ENCODE measurements at regions not wholly inside any gene's neighbourhood (a gene's known extent, or its start where the extent isn't known, plus 50 kb on each side); places are given as distances from the start of the nearest gene placed in this dataset.

- peak; percentile 54 for DNase-seq (ENCODE audit: low spot score)
- TF ChIP-seq, protein P1, sequence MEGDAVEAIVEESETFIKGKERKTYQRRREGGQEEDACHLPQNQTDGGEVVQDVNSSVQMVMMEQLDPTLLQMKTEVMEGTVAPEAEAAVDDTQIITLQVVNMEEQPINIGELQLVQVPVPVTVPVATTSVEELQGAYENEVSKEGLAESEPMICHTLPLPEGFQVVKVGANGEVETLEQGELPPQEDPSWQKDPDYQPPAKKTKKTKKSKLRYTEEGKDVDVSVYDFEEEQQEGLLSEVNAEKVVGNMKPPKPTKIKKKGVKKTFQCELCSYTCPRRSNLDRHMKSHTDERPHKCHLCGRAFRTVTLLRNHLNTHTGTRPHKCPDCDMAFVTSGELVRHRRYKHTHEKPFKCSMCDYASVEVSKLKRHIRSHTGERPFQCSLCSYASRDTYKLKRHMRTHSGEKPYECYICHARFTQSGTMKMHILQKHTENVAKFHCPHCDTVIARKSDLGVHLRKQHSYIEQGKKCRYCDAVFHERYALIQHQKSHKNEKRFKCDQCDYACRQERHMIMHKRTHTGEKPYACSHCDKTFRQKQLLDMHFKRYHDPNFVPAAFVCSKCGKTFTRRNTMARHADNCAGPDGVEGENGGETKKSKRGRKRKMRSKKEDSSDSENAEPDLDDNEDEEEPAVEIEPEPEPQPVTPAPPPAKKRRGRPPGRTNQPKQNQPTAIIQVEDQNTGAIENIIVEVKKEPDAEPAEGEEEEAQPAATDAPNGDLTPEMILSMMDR (IDR thresholded peaks at IDR 0.05; ENCODE audit: extremely low read depth, insufficient read depth, missing control alignments): peak; percentile 65
- in situ Hi-C loops (cut with MboI; ENCODE audit: low pct_unique_long_range_greater_than_20kb, low sequenced_read_pairs, unreplicated experiment): no loop called here
Measured at GRCh38 chr18:70454704-70455322, 166.0 kb downstream of the SOCS6 start.

- TF ChIP-seq, protein P1 (IDR thresholded peaks at IDR 0.05; ENCODE audit: extremely low read depth, insufficient read depth, missing control alignments): no peak
- in situ Hi-C loops (cut with MboI; ENCODE audit: low pct_unique_long_range_greater_than_20kb, low sequenced_read_pairs, unreplicated experiment): no loop called here
- DNase-seq (ENCODE audit: low spot score): no peak
Measured at GRCh38 chr18:70453058-70453775, 164.4 kb downstream of the SOCS6 start.

GRCh38 chr18:70452501-70452900 is 163.7 kb downstream of the SOCS6 start:
- in situ Hi-C loops (cut with MboI; ENCODE audit: low pct_unique_long_range_greater_than_20kb, low sequenced_read_pairs, unreplicated experiment): no loop called here
- TF ChIP-seq, protein P1 (IDR thresholded peaks at IDR 0.05; ENCODE audit: extremely low read depth, insufficient read depth, missing control alignments): no peak
- DNase-seq (ENCODE audit: low spot score): no peak

- TF ChIP-seq, protein P1 (IDR thresholded peaks at IDR 0.05; ENCODE audit: extremely low read depth, insufficient read depth, missing control alignments): peak; percentile 29
Measured at GRCh38 chr18:70450426-70451253, 161.8 kb downstream of the SOCS6 start.

GRCh38 chr18:70448588-70448987 is 159.7 kb downstream of the SOCS6 start:
- TF ChIP-seq, protein P1 (IDR thresholded peaks at IDR 0.05; ENCODE audit: extremely low read depth, insufficient read depth, missing control alignments): no peak
- in situ Hi-C loops (cut with MboI; ENCODE audit: low pct_unique_long_range_greater_than_20kb, low sequenced_read_pairs, unreplicated experiment): loop anchor here (10.0 kb wide), 1 partner anchor 244 kb away; the partner anchor contains the start of gene RTTN
- no peak for DNase-seq (ENCODE audit: low spot score)

More at GRCh38 chr18:70450426-70451253, 161.8 kb downstream of the SOCS6 start:
- in situ Hi-C loops (cut with MboI; ENCODE audit: low pct_unique_long_range_greater_than_20kb, low sequenced_read_pairs, unreplicated experiment): no loop called here
- no peak for DNase-seq (ENCODE audit: low spot score)

DNA sequence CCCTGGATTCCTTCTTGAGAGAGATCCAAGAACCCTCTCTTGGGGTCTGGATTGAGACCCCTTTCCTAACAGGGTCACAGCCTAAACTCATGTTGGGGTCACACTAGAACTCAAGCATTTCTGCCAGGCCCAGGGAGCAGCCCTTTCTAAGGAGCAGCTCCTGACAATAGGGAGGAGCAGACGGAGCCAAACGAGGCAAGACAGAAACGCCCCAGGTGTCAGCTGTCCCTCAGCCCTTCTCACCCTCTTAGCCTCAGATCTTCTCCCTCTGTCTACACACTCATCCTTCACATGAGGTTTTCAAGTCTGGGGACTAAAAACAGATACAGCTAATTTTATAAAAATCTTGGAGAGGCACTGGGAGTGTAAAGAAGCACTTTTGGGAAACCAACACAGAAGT is 157.2 kb downstream of the SOCS6 start:
- TF ChIP-seq, protein P1 (IDR thresholded peaks at IDR 0.05; ENCODE audit: extremely low read depth, insufficient read depth, missing control alignments): no peak
- DNase-seq (ENCODE audit: low spot score): no peak
- in situ Hi-C loops (cut with MboI; ENCODE audit: low pct_unique_long_range_greater_than_20kb, low sequenced_read_pairs, unreplicated experiment): loop anchor here (10.0 kb wide), 1 partner anchor 241 kb away; the partner anchor contains the start of gene RTTN
